WTC11 (cell line): ENCODE measurements at regions not wholly inside any gene's neighbourhood (a gene's known extent, or its start where the extent isn't known, plus 50 kb on each side); places are given as distances from the start of the nearest gene placed in this dataset.

ENCODE experiments used
- ATF2 ChIP-seq: sonication (generic); formaldehyde crosslinking; IDR thresholded peaks from 2 replicates; pipeline ENCODE4 v1.8.1; 2022; ENCODE audit warnings: low read depth, missing genetic modification reagents, borderline replicate concordance
- E2F4 ChIP-seq: sonication (generic); formaldehyde crosslinking; IDR thresholded peaks from 2 replicates; pipeline ENCODE4 v1.8.1; 2022; ENCODE audit warnings: low read depth, mild to moderate bottlenecking, moderate library complexity, missing genetic modification reagents, borderline replicate concordance
- MAX ChIP-seq: sonication (generic); formaldehyde crosslinking; IDR thresholded peaks from 2 replicates; pipeline ENCODE4 v1.8.0; 2022; ENCODE audit warnings: mild to moderate bottlenecking, missing genetic modification reagents
- NR2C2 ChIP-seq: sonication (generic); formaldehyde crosslinking; IDR thresholded peaks from 2 replicates; pipeline ENCODE4 v1.8.0; 2022; ENCODE audit warnings: mild to moderate bottlenecking, missing genetic modification reagents
- PRDM15 ChIP-seq: sonication (generic); formaldehyde crosslinking; IDR thresholded peaks from 2 replicates; pipeline ENCODE4 v1.8.0; 2022; ENCODE audit warnings: missing genetic modification reagents
- SP1 ChIP-seq: sonication (generic); formaldehyde crosslinking; conservative IDR thresholded peaks from 2 replicates; pipeline ENCODE4 v1.8.1; 2022; ENCODE audit warnings: missing genetic modification reagents
- TCF7 ChIP-seq: sonication (generic); formaldehyde crosslinking; IDR thresholded peaks from 2 replicates; pipeline ENCODE4 v1.8.0; 2022; ENCODE audit warnings: mild to moderate bottlenecking, low read depth, missing genetic modification reagents, moderate library complexity
- TP53 ChIP-seq: sonication (generic); formaldehyde crosslinking; IDR thresholded peaks from 2 replicates; pipeline ENCODE4 v1.8.1; 2023; ENCODE audit warnings: mild to moderate bottlenecking, missing genetic modification reagents
- ZMAT4 ChIP-seq: fragments of 250-450 bp; sonication (Bioruptor Pico); IDR thresholded peaks from 2 replicates; pipeline ENCODE4 v1.9.0; 2021; ENCODE audit warnings: mild to moderate bottlenecking
- ZNF512 ChIP-seq: sonication (generic); formaldehyde crosslinking; IDR thresholded peaks from 2 replicates; pipeline ENCODE4 v1.8.1; 2022; ENCODE audit warnings: missing genetic modification reagents, borderline replicate concordance
- TF ChIP-seq, protein P1 (sequence below): fragments of 200-600 bp; IDR thresholded peaks from 2 replicates; pipeline ENCODE4 v1.8.0; 2022; ENCODE audit warnings: antibody characterized with exemption
- TF ChIP-seq, protein P2 (sequence below): sonication (generic); formaldehyde crosslinking; IDR thresholded peaks from 2 replicates; pipeline ENCODE4 v1.8.0; 2022; ENCODE audit warnings: mild to moderate bottlenecking, missing genetic modification reagents

GRCh38 chr11:97702951-97703350 is 1313.1 kb downstream of the JRKL start:
- TF ChIP-seq ZMAT4 (CRISPR knock-in tag) (no peak), E2F4 (no peak), TCF7 (CRISPR knock-in tag) (no peak), PRDM15 (CRISPR knock-in tag) (no peak), NR2C2 (no peak), ATF2 (CRISPR knock-in tag) (no peak), TP53 (CRISPR knock-in tag) (no peak), MAX (CRISPR knock-in tag) (no peak), SP1 (CRISPR knock-in tag) (no peak), ZNF512 (CRISPR knock-in tag) (no peak)
- TF ChIP-seq, protein P1, sequence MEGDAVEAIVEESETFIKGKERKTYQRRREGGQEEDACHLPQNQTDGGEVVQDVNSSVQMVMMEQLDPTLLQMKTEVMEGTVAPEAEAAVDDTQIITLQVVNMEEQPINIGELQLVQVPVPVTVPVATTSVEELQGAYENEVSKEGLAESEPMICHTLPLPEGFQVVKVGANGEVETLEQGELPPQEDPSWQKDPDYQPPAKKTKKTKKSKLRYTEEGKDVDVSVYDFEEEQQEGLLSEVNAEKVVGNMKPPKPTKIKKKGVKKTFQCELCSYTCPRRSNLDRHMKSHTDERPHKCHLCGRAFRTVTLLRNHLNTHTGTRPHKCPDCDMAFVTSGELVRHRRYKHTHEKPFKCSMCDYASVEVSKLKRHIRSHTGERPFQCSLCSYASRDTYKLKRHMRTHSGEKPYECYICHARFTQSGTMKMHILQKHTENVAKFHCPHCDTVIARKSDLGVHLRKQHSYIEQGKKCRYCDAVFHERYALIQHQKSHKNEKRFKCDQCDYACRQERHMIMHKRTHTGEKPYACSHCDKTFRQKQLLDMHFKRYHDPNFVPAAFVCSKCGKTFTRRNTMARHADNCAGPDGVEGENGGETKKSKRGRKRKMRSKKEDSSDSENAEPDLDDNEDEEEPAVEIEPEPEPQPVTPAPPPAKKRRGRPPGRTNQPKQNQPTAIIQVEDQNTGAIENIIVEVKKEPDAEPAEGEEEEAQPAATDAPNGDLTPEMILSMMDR, result no peak
- TF ChIP-seq, protein P2, sequence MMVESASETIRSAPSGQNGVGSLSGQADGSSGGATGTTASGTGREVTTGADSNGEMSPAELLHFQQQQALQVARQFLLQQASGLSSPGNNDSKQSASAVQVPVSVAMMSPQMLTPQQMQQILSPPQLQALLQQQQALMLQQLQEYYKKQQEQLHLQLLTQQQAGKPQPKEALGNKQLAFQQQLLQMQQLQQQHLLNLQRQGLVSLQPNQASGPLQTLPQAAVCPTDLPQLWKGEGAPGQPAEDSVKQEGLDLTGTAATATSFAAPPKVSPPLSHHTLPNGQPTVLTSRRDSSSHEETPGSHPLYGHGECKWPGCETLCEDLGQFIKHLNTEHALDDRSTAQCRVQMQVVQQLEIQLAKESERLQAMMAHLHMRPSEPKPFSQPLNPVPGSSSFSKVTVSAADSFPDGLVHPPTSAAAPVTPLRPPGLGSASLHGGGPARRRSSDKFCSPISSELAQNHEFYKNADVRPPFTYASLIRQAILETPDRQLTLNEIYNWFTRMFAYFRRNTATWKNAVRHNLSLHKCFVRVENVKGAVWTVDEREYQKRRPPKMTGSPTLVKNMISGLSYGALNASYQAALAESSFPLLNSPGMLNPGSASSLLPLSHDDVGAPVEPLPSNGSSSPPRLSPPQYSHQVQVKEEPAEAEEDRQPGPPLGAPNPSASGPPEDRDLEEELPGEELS (CRISPR knock-in tag), result no peak
